LNCaP clone FGC (cell line): ENCODE measurements at regions not wholly inside any gene's neighbourhood (a gene's known extent, or its start where the extent isn't known, plus 50 kb on each side); places are given as distances from the start of the nearest gene placed in this dataset.

Experiments
- DNase-seq: peaks from one replicate; pipeline ENCODE4 v3.0.0-alpha.2; 2011; ENCODE audit warnings: low read depth
- H3K4me3 ChIP-seq: 2 replicates; pipeline ENCODE4 v1.5.1; 2011; ENCODE audit warnings: mild to moderate bottlenecking, low read depth, low read length, control low read depth
- TF ChIP-seq, protein P1 (sequence below): IDR thresholded peaks from 2 replicates; pipeline ENCODE4 v1.5.1; 2012; ENCODE audit warnings: mild to moderate bottlenecking; ENCODE audit not compliant: control insufficient read depth, insufficient read depth; ENCODE audit errors: extremely low read depth

DNA sequence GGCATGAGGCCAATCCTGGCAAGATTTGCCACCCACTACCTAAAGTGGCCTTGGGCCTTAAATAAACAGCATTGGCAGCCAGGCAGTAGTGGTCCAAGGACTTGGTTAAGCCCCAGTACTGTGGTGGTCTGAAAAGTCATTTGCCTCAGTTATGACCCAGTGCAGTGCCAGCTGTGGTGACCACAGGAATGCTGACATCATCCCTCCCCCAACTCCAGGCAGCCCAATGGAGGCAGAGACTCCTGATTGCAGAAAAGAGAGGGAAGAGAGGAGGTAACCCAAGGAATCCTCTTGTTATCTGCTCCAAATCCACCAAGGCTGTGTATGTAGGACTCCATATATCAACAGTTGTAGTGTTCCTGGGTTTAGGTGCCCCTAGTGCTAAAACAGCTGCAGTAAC is 883.6 kb downstream of the SQOR start:
- TF ChIP-seq, protein P1, sequence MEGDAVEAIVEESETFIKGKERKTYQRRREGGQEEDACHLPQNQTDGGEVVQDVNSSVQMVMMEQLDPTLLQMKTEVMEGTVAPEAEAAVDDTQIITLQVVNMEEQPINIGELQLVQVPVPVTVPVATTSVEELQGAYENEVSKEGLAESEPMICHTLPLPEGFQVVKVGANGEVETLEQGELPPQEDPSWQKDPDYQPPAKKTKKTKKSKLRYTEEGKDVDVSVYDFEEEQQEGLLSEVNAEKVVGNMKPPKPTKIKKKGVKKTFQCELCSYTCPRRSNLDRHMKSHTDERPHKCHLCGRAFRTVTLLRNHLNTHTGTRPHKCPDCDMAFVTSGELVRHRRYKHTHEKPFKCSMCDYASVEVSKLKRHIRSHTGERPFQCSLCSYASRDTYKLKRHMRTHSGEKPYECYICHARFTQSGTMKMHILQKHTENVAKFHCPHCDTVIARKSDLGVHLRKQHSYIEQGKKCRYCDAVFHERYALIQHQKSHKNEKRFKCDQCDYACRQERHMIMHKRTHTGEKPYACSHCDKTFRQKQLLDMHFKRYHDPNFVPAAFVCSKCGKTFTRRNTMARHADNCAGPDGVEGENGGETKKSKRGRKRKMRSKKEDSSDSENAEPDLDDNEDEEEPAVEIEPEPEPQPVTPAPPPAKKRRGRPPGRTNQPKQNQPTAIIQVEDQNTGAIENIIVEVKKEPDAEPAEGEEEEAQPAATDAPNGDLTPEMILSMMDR, result no peak
- DNase-seq, result no peak
- H3K4me3 ChIP-seq, result no peak overlapping the region

DNA sequence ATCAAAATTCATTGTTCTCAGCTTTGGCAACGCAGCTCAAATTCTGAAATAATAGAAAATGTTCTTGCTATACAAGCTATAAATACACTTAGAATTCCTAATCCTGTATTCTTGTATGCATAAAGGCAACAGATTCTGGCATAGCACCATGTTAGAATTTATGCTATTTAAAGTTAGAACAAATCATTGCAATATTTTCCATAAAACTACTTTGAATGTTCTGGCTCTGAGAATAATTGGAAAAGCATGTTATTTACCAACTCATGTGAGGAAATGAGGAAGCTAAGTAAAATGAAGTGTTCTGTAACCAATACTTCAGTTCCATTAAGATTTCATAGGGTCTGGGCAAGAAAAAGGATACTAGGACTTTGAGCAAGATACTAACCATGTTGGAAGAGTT is 888.9 kb downstream of the SQOR start:
- no peak overlapping the region for H3K4me3 ChIP-seq
- TF ChIP-seq, protein P1, result no peak
- no peak for DNase-seq

DNA sequence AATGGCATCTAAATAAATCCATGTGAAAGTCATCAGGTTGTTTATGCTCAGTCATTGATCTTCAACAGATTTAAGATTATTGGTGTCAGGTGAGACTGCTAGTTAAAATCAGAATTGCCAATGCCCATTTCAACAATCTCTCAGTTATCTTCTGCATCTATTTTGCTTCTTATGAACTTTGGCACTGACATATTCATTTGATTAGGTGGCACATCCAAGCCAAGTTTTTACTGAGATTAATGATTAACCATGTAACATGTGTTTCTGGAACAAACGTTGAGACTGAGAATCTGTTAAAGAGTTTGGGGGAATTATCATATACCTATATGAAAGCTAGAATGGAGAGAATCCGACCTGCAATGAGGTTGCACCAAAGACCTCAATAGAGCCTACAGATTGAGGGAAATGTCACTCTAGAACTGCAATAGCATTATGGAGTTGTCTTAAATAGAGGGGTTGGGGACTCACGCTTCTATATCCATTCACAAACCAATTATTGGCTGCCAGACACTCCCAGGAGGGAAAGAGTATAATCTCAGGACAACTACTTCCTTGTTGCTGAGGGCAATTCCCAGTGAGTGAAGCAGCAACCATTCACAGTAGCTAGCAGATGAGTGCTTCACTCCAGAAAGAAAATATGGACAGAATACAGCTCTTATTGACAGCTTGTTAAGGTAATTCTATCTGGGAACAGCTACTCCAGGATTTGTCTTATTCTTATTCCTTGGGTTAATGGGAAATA is 891.3 kb downstream of the SQOR start:
- DNase-seq, result no peak
- H3K4me3 ChIP-seq, result no peak overlapping the region
- TF ChIP-seq, protein P1, result no peak

DNA sequence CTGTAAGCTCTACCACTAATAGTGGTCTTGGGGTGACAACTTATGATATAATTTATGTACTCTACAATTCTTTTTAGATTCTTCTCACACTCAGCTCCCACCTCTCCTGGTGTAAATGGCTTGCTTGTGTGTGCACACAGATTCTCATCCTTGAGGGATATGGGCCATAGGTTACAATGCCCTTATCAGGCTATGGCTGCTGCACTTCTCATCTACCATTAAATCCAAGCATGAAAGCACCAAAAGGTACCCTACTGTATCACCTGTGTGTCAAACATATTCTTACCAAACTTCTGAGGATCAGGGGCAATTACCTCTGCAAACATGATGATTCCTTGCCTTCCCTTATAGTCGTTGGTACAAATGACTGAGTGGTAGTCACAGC is 891.9 kb downstream of the SQOR start:
- no peak overlapping the region for H3K4me3 ChIP-seq
- no peak for DNase-seq
- TF ChIP-seq, protein P1, result no peak

DNA sequence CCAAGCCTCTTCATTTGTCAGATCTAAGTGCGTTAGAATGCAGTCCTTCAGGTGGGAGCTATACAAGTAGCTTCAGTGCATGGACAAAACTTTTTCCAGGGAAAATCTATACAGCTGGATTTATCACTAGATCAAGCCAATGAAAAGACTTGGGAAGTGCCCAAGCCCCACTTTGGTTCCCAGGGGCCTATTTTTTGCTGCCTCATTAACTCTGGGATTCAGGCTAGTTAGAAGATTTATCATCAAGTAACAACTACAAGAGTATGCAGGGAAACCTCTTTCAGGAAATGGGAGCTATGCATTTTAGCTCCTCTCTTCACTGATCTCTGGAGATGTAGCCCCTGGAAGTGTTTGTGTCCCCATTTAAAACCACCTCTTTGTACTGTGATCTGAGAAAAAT is 908.8 kb downstream of the SQOR start:
- TF ChIP-seq, protein P1, result no peak
- H3K4me3 ChIP-seq, result no peak overlapping the region
- DNase-seq, result no peak

DNA sequence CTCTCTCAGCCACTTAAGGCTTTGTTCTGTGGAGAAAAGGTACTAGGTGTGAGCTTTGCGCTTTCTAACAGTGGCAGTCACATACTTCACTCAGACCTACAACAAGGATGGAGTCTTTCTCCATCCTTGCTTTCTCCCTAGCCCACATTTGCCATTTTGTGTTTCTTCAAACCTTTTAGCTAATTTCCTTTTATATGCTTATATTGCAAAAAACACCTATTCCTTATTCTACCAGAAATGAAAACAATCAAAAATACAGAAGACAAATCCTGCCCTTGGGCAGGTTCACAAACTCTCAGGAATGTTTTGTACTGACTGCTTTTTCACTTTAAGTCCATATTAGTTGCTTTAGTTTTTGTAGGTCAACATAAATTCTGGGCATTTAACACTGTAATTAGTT is 914.2 kb downstream of the SQOR start:
- no peak for DNase-seq
- no peak overlapping the region for H3K4me3 ChIP-seq
- TF ChIP-seq, protein P1, result no peak

DNA sequence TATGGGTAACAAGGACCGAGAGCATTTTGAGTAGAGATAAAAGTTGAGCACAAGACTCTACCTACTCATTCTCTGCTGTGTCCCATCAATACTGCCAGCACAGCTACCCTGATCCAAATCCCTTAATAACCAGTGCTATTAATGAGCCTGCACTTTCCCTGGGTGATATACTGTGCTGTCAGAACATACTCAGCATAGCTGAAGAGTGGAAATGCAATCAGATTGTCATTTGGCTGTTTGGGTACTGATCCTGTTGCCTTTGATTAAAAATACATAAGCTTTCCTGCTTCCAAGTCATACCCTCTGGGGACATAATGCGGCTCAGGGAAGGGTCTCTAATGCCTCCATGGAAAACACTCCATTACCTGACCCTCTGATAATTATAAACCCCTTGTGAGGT is 917.5 kb downstream of the SQOR start:
- no peak for DNase-seq
- H3K4me3 ChIP-seq, result no peak overlapping the region
- TF ChIP-seq, protein P1, result no peak
